ENCODE measurements at regions not wholly inside any gene's neighbourhood (a gene's known extent, or its start where the extent isn't known, plus 50 kb on each side); places are given as distances from the start of the nearest gene placed in this dataset.

DNA sequence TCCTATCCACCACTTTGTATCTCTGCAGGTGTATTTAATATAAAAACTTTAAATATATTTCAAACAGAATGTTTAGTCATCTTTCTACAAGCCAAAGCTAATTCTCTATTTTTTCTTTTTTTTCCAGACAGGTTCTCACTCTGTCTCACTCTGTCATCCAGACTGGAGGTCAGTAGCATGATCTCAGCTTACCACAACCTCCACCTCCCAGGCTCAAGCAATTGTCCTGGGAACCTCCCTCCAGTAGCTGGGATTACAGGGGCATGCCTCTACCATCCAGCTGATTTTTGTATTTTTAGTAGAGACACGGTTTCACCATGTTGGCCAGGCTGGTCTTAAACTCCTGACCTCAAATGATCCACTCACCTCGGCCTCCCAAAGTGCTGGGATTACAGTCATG is 202.6 kb downstream of the VGLL3 start:
- H4K20me1 ChIP-seq (ENCODE audit: low read length) = no peaks in the 10 kb centered on the region
- TF ChIP-seq, protein P1, sequence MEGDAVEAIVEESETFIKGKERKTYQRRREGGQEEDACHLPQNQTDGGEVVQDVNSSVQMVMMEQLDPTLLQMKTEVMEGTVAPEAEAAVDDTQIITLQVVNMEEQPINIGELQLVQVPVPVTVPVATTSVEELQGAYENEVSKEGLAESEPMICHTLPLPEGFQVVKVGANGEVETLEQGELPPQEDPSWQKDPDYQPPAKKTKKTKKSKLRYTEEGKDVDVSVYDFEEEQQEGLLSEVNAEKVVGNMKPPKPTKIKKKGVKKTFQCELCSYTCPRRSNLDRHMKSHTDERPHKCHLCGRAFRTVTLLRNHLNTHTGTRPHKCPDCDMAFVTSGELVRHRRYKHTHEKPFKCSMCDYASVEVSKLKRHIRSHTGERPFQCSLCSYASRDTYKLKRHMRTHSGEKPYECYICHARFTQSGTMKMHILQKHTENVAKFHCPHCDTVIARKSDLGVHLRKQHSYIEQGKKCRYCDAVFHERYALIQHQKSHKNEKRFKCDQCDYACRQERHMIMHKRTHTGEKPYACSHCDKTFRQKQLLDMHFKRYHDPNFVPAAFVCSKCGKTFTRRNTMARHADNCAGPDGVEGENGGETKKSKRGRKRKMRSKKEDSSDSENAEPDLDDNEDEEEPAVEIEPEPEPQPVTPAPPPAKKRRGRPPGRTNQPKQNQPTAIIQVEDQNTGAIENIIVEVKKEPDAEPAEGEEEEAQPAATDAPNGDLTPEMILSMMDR (conservative IDR thresholded peaks at IDR 0.05; ENCODE audit: low read depth, low read length) = no peak
- TF ChIP-seq EZH2 (IDR thresholded peaks at IDR 0.05; ENCODE audit: low read length, unreplicated experiment) = no peak
- no peak for TF ChIP-seq EZH2phosphoT487 (IDR thresholded peaks at IDR 0.05; ENCODE audit: borderline replicate concordance, low read length)
- no peak overlapping the region for H2AFZ ChIP-seq (ENCODE audit: low read length)
- POLR2A ChIA-PET (ENCODE audit: unreplicated experiment) = no interaction called here
- H3K9me3 ChIP-seq (ENCODE audit: low read length) = no peaks in the 10 kb centered on the region
- intact Hi-C loops (cut with micrococcal nuclease) = loop anchor here (10.0 kb wide), 1 partner anchor 476 kb away; no protein-coding TSS in a partner anchor
- CTCF ChIA-PET = no interaction called here
- no peaks in the 10 kb centered on the region for H3K36me3 ChIP-seq (ENCODE audit: low read depth, low read length)
- H3K27ac ChIP-seq (ENCODE audit: low read length) = no peak overlapping the region
- no peak overlapping the region for H3K4me2 ChIP-seq (ENCODE audit: low read length)
- H3K79me2 ChIP-seq (ENCODE audit: low read length) = no peaks in the 10 kb centered on the region
- no peaks in the 10 kb centered on the region for H3K27me3 ChIP-seq (ENCODE audit: low read length)
- H3K4me1 ChIP-seq (ENCODE audit: insufficient read depth, low read length) = peaks cover 19% of the 10 kb centered on the region
- no peaks in the 10 kb centered on the region for H3F3A ChIP-seq (ENCODE audit: low read length, unreplicated experiment)
- no peaks in the 10 kb centered on the region for H3K9me2 ChIP-seq (replicated peaks; ENCODE audit: low read length)
- no TSS peak for BruUV-seq (replicated peaks)
- H3K4me3 ChIP-seq (ENCODE audit: low read length) = no peak overlapping the region
- ATAC-seq (no peak), DNase-seq (no peak)
- H3K9ac ChIP-seq (ENCODE audit: low read length) = no peak overlapping the region

DNA sequence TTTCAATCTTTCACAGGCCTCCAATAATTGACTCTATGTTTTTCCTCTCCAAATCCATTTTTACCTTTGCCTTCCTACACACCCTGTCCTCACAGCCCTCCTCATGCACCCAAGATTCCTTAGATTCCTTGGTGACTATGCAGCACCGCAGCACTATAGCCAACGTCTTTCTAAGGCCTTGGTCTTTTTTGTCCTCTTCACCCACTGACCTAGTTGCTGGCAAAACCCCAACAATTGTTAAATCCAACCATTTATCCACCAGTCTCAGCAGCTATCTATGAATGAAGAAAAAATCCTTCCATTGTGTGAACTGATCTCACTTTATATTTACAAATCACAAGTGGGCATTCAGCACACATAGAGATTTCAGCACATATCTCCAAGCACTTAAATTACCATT is 203.9 kb downstream of the VGLL3 start:
- H2AFZ ChIP-seq (ENCODE audit: low read length) = no peak overlapping the region
- ChIA-PET POLR2A (ENCODE audit: unreplicated experiment) (no interaction called here), CTCF (interaction anchor here (0.6 kb wide), 1 partner anchor 18 kb away, joined by 3 read pairs; no protein-coding TSS in a partner anchor)
- BruUV-seq (replicated peaks) = no TSS peak
- no peaks in the 10 kb centered on the region for H3K79me2 ChIP-seq (ENCODE audit: low read length)
- H3K4me1 ChIP-seq (ENCODE audit: insufficient read depth, low read length) = peaks cover 10% of the 10 kb centered on the region
- H3K9ac ChIP-seq (ENCODE audit: low read length) = no peak overlapping the region
- intact Hi-C loops (cut with micrococcal nuclease) = loop anchor here (10.0 kb wide), 1 partner anchor 478 kb away; no protein-coding TSS in a partner anchor
- no peaks in the 10 kb centered on the region for H3K9me2 ChIP-seq (replicated peaks; ENCODE audit: low read length)
- no peak overlapping the region for H3K4me3 ChIP-seq (ENCODE audit: low read length)
- no peaks in the 10 kb centered on the region for H3K27me3 ChIP-seq (ENCODE audit: low read length)
- no peaks in the 10 kb centered on the region for H4K20me1 ChIP-seq (ENCODE audit: low read length)
- H3K4me2 ChIP-seq (ENCODE audit: low read length) = peak overlapping the region; percentile 15; the same call in 1 of the 2 replicates
- TF ChIP-seq EZH2 (IDR thresholded peaks at IDR 0.05; ENCODE audit: low read length, unreplicated experiment) (no peak), EZH2phosphoT487 (IDR thresholded peaks at IDR 0.05; ENCODE audit: borderline replicate concordance, low read length) (no peak)
- TF ChIP-seq, protein P1 (conservative IDR thresholded peaks at IDR 0.05; ENCODE audit: low read depth, low read length) = no peak
- ATAC-seq (peak; percentile 80), DNase-seq (peak; percentile 85)
- H3F3A ChIP-seq (ENCODE audit: low read length, unreplicated experiment) = no peaks in the 10 kb centered on the region
- no peaks in the 10 kb centered on the region for H3K36me3 ChIP-seq (ENCODE audit: low read depth, low read length)
- no peaks in the 10 kb centered on the region for H3K9me3 ChIP-seq (ENCODE audit: low read length)
- H3K27ac ChIP-seq (ENCODE audit: low read length) = no peak overlapping the region

DNA sequence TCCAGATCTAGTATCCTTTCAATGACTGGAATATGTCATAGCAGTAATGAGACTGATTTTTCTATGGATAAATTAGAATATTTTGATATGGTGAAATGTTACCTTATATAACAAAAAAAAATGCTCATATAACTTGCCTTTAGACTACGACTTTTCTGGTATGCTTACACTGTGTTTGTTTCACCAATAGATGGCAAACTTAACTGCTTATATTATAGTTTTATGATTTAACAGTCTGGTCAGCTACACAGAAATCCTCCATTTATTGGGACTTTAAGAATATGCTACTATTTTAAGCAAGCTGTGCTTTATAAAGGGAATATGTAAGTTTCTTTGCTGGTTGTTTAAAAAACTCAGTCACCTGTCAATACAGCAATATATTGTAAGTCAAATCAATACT is 205.6 kb downstream of the VGLL3 start:
- DNase-seq = peak; percentile 54
- intact Hi-C loops (cut with micrococcal nuclease) = loop anchor here (1.0 to 10.0 kb wide), 6 partner anchors 169 to 479 kb away; no protein-coding TSS in a partner anchor
- CTCF ChIA-PET = interaction anchor here (0.6 to 1.0 kb wide), 2 partner anchors 170 to 205 kb away, joined by 3 to 4 read pairs; partner anchors contain the start of gene VGLL3

More for the DNA sequence above, 205.6 kb downstream of the VGLL3 start:
- Histone ChIP-seq H3K9me3 (ENCODE audit: low read length) (no peaks in the 10 kb centered on the region), H2AFZ (ENCODE audit: low read length) (no peak overlapping the region), H3K27me3 (ENCODE audit: low read length) (no peaks in the 10 kb centered on the region), H3F3A (ENCODE audit: low read length, unreplicated experiment) (no peaks in the 10 kb centered on the region), H3K27ac (ENCODE audit: low read length) (no peak overlapping the region), H3K4me3 (ENCODE audit: low read length) (no peak overlapping the region), H3K9ac (ENCODE audit: low read length) (no peak overlapping the region), H3K36me3 (ENCODE audit: low read depth, low read length) (no peaks in the 10 kb centered on the region), H3K4me1 (ENCODE audit: insufficient read depth, low read length) (peaks cover 10% of the 10 kb centered on the region), H4K20me1 (ENCODE audit: low read length) (no peaks in the 10 kb centered on the region), H3K4me2 (ENCODE audit: low read length) (no peak overlapping the region), H3K9me2 (replicated peaks; ENCODE audit: low read length) (no peaks in the 10 kb centered on the region), H3K79me2 (ENCODE audit: low read length) (no peaks in the 10 kb centered on the region)
- peak; percentile 82 for ATAC-seq
- BruUV-seq (replicated peaks) = no TSS peak
- TF ChIP-seq EZH2phosphoT487 (IDR thresholded peaks at IDR 0.05; ENCODE audit: borderline replicate concordance, low read length) = no peak
- TF ChIP-seq, protein P1 (conservative IDR thresholded peaks at IDR 0.05; ENCODE audit: low read depth, low read length) = peak; percentile 71
- POLR2A ChIA-PET (ENCODE audit: unreplicated experiment) = no interaction called here
